GM18507 (cell line): ENCODE measurements at regions not wholly inside any gene's neighbourhood (a gene's known extent, or its start where the extent isn't known, plus 50 kb on each side); places are given as distances from the start of the nearest gene placed in this dataset.
"Not testable (repeated sequence)": the region's sequence is repeated elsewhere in the genome, so short reads cannot be mapped to it uniquely, and the experiment has no call there.

Experiments used
- DNase-seq: peaks from one replicate; pipeline ENCODE4 v3.0.0; 2011; ENCODE audit warnings: low read depth; ENCODE audit not compliant: insufficient read length; ENCODE audit errors: extremely low spot score
- FAIRE-seq: peaks from 2 replicates; lab custom pipeline; 2011; peaks lifted over from hg19 to GRCh38; lab: Jason Lieb, UNC

GRCh38 chr10:25786161-25786560, 147.9 kb upstream of the MYO3A start:
- no peak for FAIRE-seq
- no peak for DNase-seq

GRCh38 chr10:25786899-25787298, 147.1 kb upstream of the MYO3A start:
- DNase-seq (no peak), FAIRE-seq (no peak)

- DNase-seq = no peak
- no peak for FAIRE-seq
Observed at GRCh38 chr10:25797888-25798429, 136.1 kb upstream of the MYO3A start.

- FAIRE-seq (no peak), DNase-seq (no peak)
Observed at GRCh38 chr10:25804505-25804904, 129.5 kb upstream of the MYO3A start.

- DNase-seq (no peak), FAIRE-seq (no peak)
Observed at GRCh38 chr10:25805986-25806385, 128.0 kb upstream of the MYO3A start.

GRCh38 chr10:25808372-25808771, 125.7 kb upstream of the MYO3A start:
- FAIRE-seq (no peak), DNase-seq (no peak)

- DNase-seq = no peak
Observed at GRCh38 chr10:25811052-25811685, 122.9 kb upstream of the MYO3A start.

GRCh38 chr10:25813511-25813910, 120.5 kb upstream of the MYO3A start:
- FAIRE-seq (no peak), DNase-seq (no peak)

More at GRCh38 chr10:25811052-25811685, 122.9 kb upstream of the MYO3A start:
- peak; percentile 42 for FAIRE-seq

- DNase-seq = no peak
- no peak for FAIRE-seq
Observed at GRCh38 chr10:25815236-25815635, 118.8 kb upstream of the MYO3A start.

GRCh38 chr10:25815999-25816768, 117.8 kb upstream of the MYO3A start:
- DNase-seq (no peak), FAIRE-seq (no peak)

GRCh38 chr10:25817200-25817599, 116.8 kb upstream of the MYO3A start:
- FAIRE-seq = no peak
- DNase-seq = no peak

- DNase-seq (no peak), FAIRE-seq (no peak)
Observed at GRCh38 chr10:25818751-25819150, 115.3 kb upstream of the MYO3A start.

- no peak for DNase-seq
- no peak for FAIRE-seq
Observed at GRCh38 chr10:25820472-25820871, 113.6 kb upstream of the MYO3A start.

GRCh38 chr10:25820874-25821273, 113.2 kb upstream of the MYO3A start:
- DNase-seq (no peak), FAIRE-seq (no peak)

GRCh38 chr10:25824050-25824449, 110.0 kb upstream of the MYO3A start:
- DNase-seq (no peak), FAIRE-seq (no peak)

GRCh38 chr10:25828475-25828874, 105.6 kb upstream of the MYO3A start:
- DNase-seq (no peak), FAIRE-seq (no peak)

- no peak for FAIRE-seq
- DNase-seq = no peak
Observed at GRCh38 chr10:25831080-25831479, 102.9 kb upstream of the MYO3A start.

GRCh38 chr10:25839683-25840082, 94.3 kb upstream of the MYO3A start:
- FAIRE-seq (no peak), DNase-seq (no peak)

GRCh38 chr10:25840875-25841274, 93.2 kb upstream of the MYO3A start:
- not testable (repeated sequence) for DNase-seq, FAIRE-seq

GRCh38 chr10:25842146-25842545, 91.9 kb upstream of the MYO3A start:
- no peak for DNase-seq
- FAIRE-seq = no peak
